CD8-positive, alpha-beta memory T cell (primary cell): ENCODE measurements at regions not wholly inside any gene's neighbourhood (a gene's known extent, or its start where the extent isn't known, plus 50 kb on each side); places are given as distances from the start of the nearest gene placed in this dataset.

Experiments used
- CTCF ChIA-PET: fragments of 350-600 bp; sonication (Branson Sonifier 250); formaldehyde crosslinking; loops from one replicate; lab custom pipeline; 2021; ENCODE audit warnings: antibody characterized with exemption; lab: Charles Lee
- POLR2A ChIA-PET: fragments of 350-600 bp; sonication (Branson Sonifier 250); formaldehyde crosslinking; loops from one replicate; lab custom pipeline; 2021; ENCODE audit warnings: antibody characterized with exemption; lab: Charles Lee
- DNase-seq, 5 donors: peaks; one replicate each; pipeline versions ENCODE4 v3.0.0 to v3.0.0-alpha.2; 2020 to 2022; ENCODE audit warnings: mixed read lengths in 1 of 5
- H3K27ac ChIP-seq: one replicate; pipeline ENCODE4 v1.7.0; 2013; ENCODE audit warnings: low read depth, mild to moderate bottlenecking, low read length, moderate library complexity
- H3K27me3 ChIP-seq: 2 replicates; pipeline ENCODE4 v1.7.0; 2013; ENCODE audit warnings: low read length, mild to moderate bottlenecking; ENCODE audit not compliant: insufficient read depth, poor library complexity, severe bottlenecking
- H3K36me3 ChIP-seq: 2 replicates; pipeline ENCODE4 v1.7.0; 2013; ENCODE audit warnings: mild to moderate bottlenecking, low read length, moderate library complexity; ENCODE audit not compliant: insufficient read depth
- H3K4me1 ChIP-seq: 2 replicates; pipeline ENCODE4 v1.7.0; 2013; ENCODE audit warnings: mild to moderate bottlenecking, low read length, moderate library complexity; ENCODE audit not compliant: insufficient read depth
- H3K4me3 ChIP-seq: 2 replicates; pipeline ENCODE4 v1.7.0; 2013; ENCODE audit warnings: mild to moderate bottlenecking, low read length
- H3K9me3 ChIP-seq: 2 replicates; pipeline ENCODE4 v1.7.0; 2013; ENCODE audit warnings: mild to moderate bottlenecking, low read length
- H3K27ac Mint-ChIP-seq, 8 donors: one replicate each; pipeline ENCODE4 v1.8.0; 2020 to 2021; ENCODE audit warnings: mixed read lengths in 8 of 8, mild to moderate bottlenecking in 6 of 8, inconsistent platforms in 3 of 8, moderate library complexity in 3 of 8
- H3K27me3 Mint-ChIP-seq, 2 donors: one replicate each; pipeline ENCODE4 v1.8.0; 2020 to 2021; ENCODE audit warnings: mixed read lengths in 2 of 2, mild to moderate bottlenecking in 1 of 2, moderate library complexity in 1 of 2
- H3K36me3 Mint-ChIP-seq, 3 donors: one replicate each; pipeline ENCODE4 v1.8.0; 2020 to 2021; ENCODE audit warnings: mixed read lengths in 3 of 3, inconsistent platforms in 1 of 3, mild to moderate bottlenecking in 1 of 3
- H3K4me1 Mint-ChIP-seq, 3 donors: one replicate each; pipeline ENCODE4 v1.8.0; 2020 to 2021; ENCODE audit warnings: mixed read lengths in 3 of 3, inconsistent platforms in 1 of 3, mild to moderate bottlenecking in 1 of 3
- H3K4me3 Mint-ChIP-seq, 7 donors: one replicate each; pipeline ENCODE4 v1.8.0; 2020 to 2021; ENCODE audit warnings: mixed read lengths in 7 of 7, mild to moderate bottlenecking in 6 of 7, moderate library complexity in 4 of 7, inconsistent platforms in 2 of 7
- H3K9me3 Mint-ChIP-seq, 5 donors: one replicate each; pipeline ENCODE4 v1.8.0; 2020 to 2022; ENCODE audit warnings: mixed read lengths in 5 of 5, mild to moderate bottlenecking in 3 of 5, moderate library complexity in 2 of 5, inconsistent platforms in 1 of 5

GRCh38 chr5:14090755-14091154 is 52.4 kb upstream of the TRIO start:
- ChIA-PET CTCF (no interaction called here), POLR2A (no interaction called here)
- Histone ChIP-seq H3K27ac (no peak overlapping the region), H3K4me3 (no peak overlapping the region), H3K27me3 (no peaks in the 10 kb centered on the region), H3K36me3 (no peaks in the 10 kb centered on the region), H3K4me1 (no peaks in the 10 kb centered on the region), H3K9me3 (no peaks in the 10 kb centered on the region)
- DNase-seq: no peak
- Mint-ChIP-seq H3K27me3 (peaks cover 2 to 4% of the 10 kb centered on the region in 2 donors), H3K36me3 (no peaks in the 10 kb centered on the region), H3K4me3 (no peak overlapping the region), H3K9me3 (peaks cover 0 to 9% (median 7%) of the 10 kb centered on the region in 5 donors), H3K4me1 (no peaks in the 10 kb centered on the region), H3K27ac (no peak overlapping the region)

- Mint-ChIP-seq H3K4me1 (no peaks in the 10 kb centered on the region), H3K27ac (no peak overlapping the region), H3K4me3 (no peak overlapping the region), H3K36me3 (no peaks in the 10 kb centered on the region), H3K27me3 (peaks cover 2 to 6% of the 10 kb centered on the region in 2 donors), H3K9me3 (peaks cover 0 to 9% (median 7%) of the 10 kb centered on the region in 5 donors)
- no peaks in the 10 kb centered on the region for H3K36me3 ChIP-seq
- H3K27ac ChIP-seq: no peak overlapping the region
- no peaks in the 10 kb centered on the region for H3K4me1 ChIP-seq
- no peak for DNase-seq
- no peaks in the 10 kb centered on the region for H3K27me3 ChIP-seq
- H3K9me3 ChIP-seq: no peaks in the 10 kb centered on the region
- POLR2A ChIA-PET: no interaction called here
- no peak overlapping the region for H3K4me3 ChIP-seq
- CTCF ChIA-PET: no interaction called here
Observed at GRCh38 chr5:14090290-14090689, 52.9 kb upstream of the TRIO start.

- Mint-ChIP-seq H3K36me3 (no peaks in the 10 kb centered on the region), H3K4me1 (no peaks in the 10 kb centered on the region), H3K9me3 (peaks cover 0 to 9% (median 5%) of the 10 kb centered on the region in 5 donors), H3K27me3 (peaks cover 2 to 10% of the 10 kb centered on the region in 2 donors), H3K27ac (no peak overlapping the region), H3K4me3 (no peak overlapping the region)
- Histone ChIP-seq H3K36me3 (no peaks in the 10 kb centered on the region), H3K4me3 (no peak overlapping the region), H3K4me1 (no peaks in the 10 kb centered on the region), H3K9me3 (no peaks in the 10 kb centered on the region), H3K27me3 (no peaks in the 10 kb centered on the region), H3K27ac (no peak overlapping the region)
- CTCF ChIA-PET: no interaction called here
- DNase-seq: no peak
- POLR2A ChIA-PET: no interaction called here
Observed at GRCh38 chr5:14089198-14089597, 53.9 kb upstream of the TRIO start.

GRCh38 chr5:14086261-14086660 is 56.9 kb upstream of the TRIO start:
- H3K4me1 Mint-ChIP-seq: no peaks in the 10 kb centered on the region
- POLR2A ChIA-PET: no interaction called here
- Histone ChIP-seq H3K27ac (no peak overlapping the region), H3K27me3 (no peaks in the 10 kb centered on the region), H3K36me3 (no peaks in the 10 kb centered on the region), H3K4me1 (no peaks in the 10 kb centered on the region), H3K9me3 (no peaks in the 10 kb centered on the region), H3K4me3 (no peak overlapping the region)
- CTCF ChIA-PET: no interaction called here
- no peaks in the 10 kb centered on the region for H3K36me3 Mint-ChIP-seq
- H3K27ac Mint-ChIP-seq: no peak overlapping the region
- no peak for DNase-seq
- H3K27me3 Mint-ChIP-seq: peaks cover 2 to 10% of the 10 kb centered on the region in 2 donors
- H3K9me3 Mint-ChIP-seq: peaks cover 0 to 9% (median 5%) of the 10 kb centered on the region in 5 donors
- no peak overlapping the region for H3K4me3 Mint-ChIP-seq

- H3K4me3 ChIP-seq: no peak overlapping the region
- ChIA-PET CTCF (no interaction called here), POLR2A (no interaction called here)
- no peaks in the 10 kb centered on the region for H3K4me1 ChIP-seq
- no peaks in the 10 kb centered on the region for H3K9me3 ChIP-seq
- Mint-ChIP-seq H3K4me3 (no peak overlapping the region), H3K4me1 (no peaks in the 10 kb centered on the region), H3K27ac (no peak overlapping the region), H3K27me3 (peaks cover 0 to 7% of the 10 kb centered on the region in 2 donors), H3K36me3 (no peaks in the 10 kb centered on the region), H3K9me3 (no peaks in the 10 kb centered on the region)
- no peaks in the 10 kb centered on the region for H3K36me3 ChIP-seq
- no peaks in the 10 kb centered on the region for H3K27me3 ChIP-seq
- no peak overlapping the region for H3K27ac ChIP-seq
- DNase-seq: no peak
Observed at GRCh38 chr5:14082973-14083372, 60.2 kb upstream of the TRIO start.

- Mint-ChIP-seq H3K9me3 (peaks cover 0 to 1% (median 0%) of the 10 kb centered on the region in 5 donors), H3K27me3 (peaks cover 0 to 7% of the 10 kb centered on the region in 2 donors), H3K4me1 (no peaks in the 10 kb centered on the region), H3K27ac (no peak overlapping the region), H3K4me3 (no peak overlapping the region), H3K36me3 (no peaks in the 10 kb centered on the region)
- no peaks in the 10 kb centered on the region for H3K9me3 ChIP-seq
- H3K36me3 ChIP-seq: no peaks in the 10 kb centered on the region
- H3K27me3 ChIP-seq: no peaks in the 10 kb centered on the region
- H3K4me3 ChIP-seq: no peak overlapping the region
- CTCF ChIA-PET: no interaction called here
- no peak overlapping the region for H3K27ac ChIP-seq
- no peaks in the 10 kb centered on the region for H3K4me1 ChIP-seq
- POLR2A ChIA-PET: no interaction called here
- no peak for DNase-seq
Observed at GRCh38 chr5:14082523-14082922, 60.6 kb upstream of the TRIO start.

GRCh38 chr5:14081791-14082190 is 61.4 kb upstream of the TRIO start:
- DNase-seq: no peak
- H3K9me3 Mint-ChIP-seq: peaks cover 0 to 1% (median 0%) of the 10 kb centered on the region in 5 donors
- Histone ChIP-seq H3K27me3 (no peaks in the 10 kb centered on the region), H3K4me1 (no peaks in the 10 kb centered on the region), H3K36me3 (no peaks in the 10 kb centered on the region), H3K27ac (no peak overlapping the region), H3K9me3 (no peaks in the 10 kb centered on the region), H3K4me3 (no peak overlapping the region)
- no peaks in the 10 kb centered on the region for H3K36me3 Mint-ChIP-seq
- ChIA-PET POLR2A (no interaction called here), CTCF (no interaction called here)
- peaks cover 0 to 7% of the 10 kb centered on the region in 2 donors for H3K27me3 Mint-ChIP-seq
- no peak overlapping the region for H3K27ac Mint-ChIP-seq
- no peak overlapping the region for H3K4me3 Mint-ChIP-seq
- no peaks in the 10 kb centered on the region for H3K4me1 Mint-ChIP-seq

GRCh38 chr5:14078716-14079115 is 64.4 kb upstream of the TRIO start:
- Mint-ChIP-seq H3K9me3 (peaks cover 0 to 4% (median 0%) of the 10 kb centered on the region in 5 donors), H3K27ac (no peak overlapping the region), H3K4me1 (no peaks in the 10 kb centered on the region), H3K27me3 (no peaks in the 10 kb centered on the region), H3K36me3 (no peaks in the 10 kb centered on the region), H3K4me3 (no peak overlapping the region)
- Histone ChIP-seq H3K9me3 (no peaks in the 10 kb centered on the region), H3K27me3 (no peaks in the 10 kb centered on the region), H3K4me3 (no peak overlapping the region), H3K27ac (no peak overlapping the region), H3K4me1 (no peaks in the 10 kb centered on the region), H3K36me3 (no peaks in the 10 kb centered on the region)
- ChIA-PET POLR2A (no interaction called here), CTCF (no interaction called here)
- DNase-seq: no peak

GRCh38 chr5:14077501-14077900 is 65.6 kb upstream of the TRIO start:
- H3K27me3 Mint-ChIP-seq: no peaks in the 10 kb centered on the region
- H3K27ac Mint-ChIP-seq: no peak overlapping the region

More at GRCh38 chr5:14077501-14077900, 65.6 kb upstream of the TRIO start:
- peaks cover 0 to 4% (median 0%) of the 10 kb centered on the region in 5 donors for H3K9me3 Mint-ChIP-seq
- H3K4me3 Mint-ChIP-seq: no peak overlapping the region
- no peaks in the 10 kb centered on the region for H3K36me3 ChIP-seq
- no peak for DNase-seq
- no peaks in the 10 kb centered on the region for H3K4me1 ChIP-seq
- H3K36me3 Mint-ChIP-seq: no peaks in the 10 kb centered on the region
- no peaks in the 10 kb centered on the region for H3K9me3 ChIP-seq
- ChIA-PET CTCF (no interaction called here), POLR2A (no interaction called here)
- no peaks in the 10 kb centered on the region for H3K27me3 ChIP-seq
- H3K4me1 Mint-ChIP-seq: no peaks in the 10 kb centered on the region
- no peak overlapping the region for H3K4me3 ChIP-seq
- no peak overlapping the region for H3K27ac ChIP-seq
